Glomerular endothelial cell (primary cell): ENCODE measurements at regions not wholly inside any gene's neighbourhood (a gene's known extent, or its start where the extent isn't known, plus 50 kb on each side); places are given as distances from the start of the nearest gene placed in this dataset.
A peak's percentile ranks its signal among the peaks of the same experiment; 100 is the strongest.
"Not testable (repeated sequence)": the region's sequence is repeated elsewhere in the genome, so short reads cannot be mapped to it uniquely, and the experiment has no call there.

Experiments
- DNase-seq: peaks from one replicate; pipeline ENCODE4 v3.0.0-alpha.2; 2011; ENCODE audit warnings: low read depth, low spot score; ENCODE audit errors: extremely low read depth

DNA sequence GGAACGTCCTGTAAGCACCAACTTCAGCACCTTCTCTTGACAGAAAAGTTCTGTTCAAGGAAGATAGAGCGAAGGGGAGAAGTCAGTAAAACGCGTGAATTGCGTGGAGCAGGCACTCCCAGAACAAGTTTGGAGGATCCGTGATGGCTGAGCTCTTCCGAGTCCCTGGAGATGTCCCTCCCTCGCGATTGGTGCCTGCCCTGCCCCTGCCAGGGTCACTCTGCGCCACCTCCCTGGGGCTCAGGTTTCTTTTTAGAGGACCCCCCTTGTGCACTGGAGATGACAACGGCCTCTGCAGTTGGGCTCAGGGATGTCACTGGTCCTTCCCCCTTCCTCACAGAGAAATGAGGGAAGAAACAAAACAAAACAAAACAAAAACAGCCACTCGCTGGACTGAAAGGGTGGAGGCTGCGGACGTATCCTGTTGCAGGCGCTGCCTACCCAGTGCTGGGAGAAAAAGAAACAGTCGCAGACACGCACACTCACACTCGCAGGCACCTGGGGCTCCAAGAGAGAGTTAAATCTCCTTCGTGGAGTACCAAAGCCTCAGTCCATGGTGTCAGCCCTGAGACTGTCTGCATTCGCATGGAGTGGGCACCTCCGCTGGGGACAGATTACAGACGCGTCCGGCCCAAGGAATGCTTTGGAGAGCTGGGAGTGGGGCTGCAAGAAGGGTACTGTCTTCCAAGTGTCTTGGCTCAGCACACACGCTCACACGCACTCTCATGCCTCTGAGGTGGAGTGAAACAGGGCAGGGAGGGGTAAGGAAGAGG is 512.7 kb downstream of the SLCO4C1 start:
- DNase-seq = no peak

DNA sequence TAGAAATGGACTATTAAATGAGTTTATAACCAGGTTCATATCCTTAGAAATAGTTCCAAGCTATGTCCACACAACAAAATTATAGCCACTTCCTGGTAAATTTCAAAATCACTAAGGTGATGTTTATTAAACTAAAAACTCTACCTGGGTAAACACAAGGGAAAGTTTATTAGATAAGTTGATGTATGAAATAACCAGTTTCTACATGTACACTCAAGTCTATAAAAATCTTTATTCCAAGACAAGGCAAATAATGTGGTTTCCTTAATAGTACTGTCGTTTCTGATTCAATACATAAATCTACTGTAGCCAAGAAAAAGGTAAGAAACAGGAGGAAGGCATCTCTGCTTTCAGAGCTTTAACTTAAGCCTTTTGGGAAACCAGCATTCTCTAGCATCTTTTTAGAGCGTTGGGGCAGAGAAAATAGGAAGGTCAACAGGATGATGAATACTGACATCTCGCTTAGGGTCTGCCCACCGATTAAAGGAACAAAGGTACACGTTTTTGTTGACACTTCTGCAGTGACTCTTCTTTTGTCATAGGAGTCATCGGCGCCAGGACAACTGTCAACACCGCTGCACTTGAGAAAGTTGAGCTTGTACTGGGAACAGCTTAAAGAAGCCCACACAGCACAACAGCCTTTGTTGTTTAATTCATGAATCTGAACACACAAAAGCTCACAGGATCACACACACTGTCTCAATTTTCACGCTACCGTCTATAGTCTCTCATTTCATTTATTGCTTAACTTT is 513.6 kb downstream of the SLCO4C1 start:
- no peak for DNase-seq

DNA sequence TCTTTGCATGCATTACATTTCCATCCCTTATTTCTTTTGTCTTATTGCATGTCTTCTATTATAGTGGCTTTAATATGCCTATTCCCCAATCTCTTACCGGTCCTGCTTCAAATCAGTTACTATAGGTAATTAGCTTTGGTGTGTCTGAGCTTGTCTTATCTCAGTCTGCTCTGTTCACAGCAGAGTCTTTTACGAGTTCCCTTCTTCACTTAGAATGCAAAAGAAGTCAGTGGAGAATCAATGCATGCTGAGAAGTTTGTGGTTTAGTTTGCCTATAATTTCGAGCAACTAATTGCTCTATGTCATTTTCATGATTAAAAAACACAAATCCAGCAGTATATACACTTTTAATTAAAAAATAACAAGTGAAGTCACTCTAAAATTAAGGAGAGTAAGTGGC is 545.0 kb downstream of the SLCO4C1 start:
- no peak for DNase-seq

DNA sequence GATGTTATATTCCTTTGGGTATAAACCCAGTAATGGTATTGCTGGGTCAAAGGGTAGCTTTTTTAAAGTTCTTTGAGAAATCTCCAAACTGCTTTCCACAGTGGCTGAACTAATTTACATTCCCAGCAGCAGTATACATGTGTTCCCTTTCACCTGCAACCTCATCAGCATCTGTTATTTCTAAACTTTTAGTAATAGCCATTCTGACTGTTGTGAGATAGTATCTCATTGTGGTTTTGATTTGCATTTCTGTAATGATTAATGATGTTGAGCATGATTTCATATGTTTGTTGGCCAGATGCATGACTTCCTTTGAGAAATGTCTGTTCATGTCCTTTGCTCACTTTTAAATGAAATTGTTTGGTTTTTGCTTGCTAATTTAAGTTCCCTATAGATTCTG is 553.1 kb downstream of the SLCO4C1 start:
- DNase-seq = not testable (repeated sequence)

DNA sequence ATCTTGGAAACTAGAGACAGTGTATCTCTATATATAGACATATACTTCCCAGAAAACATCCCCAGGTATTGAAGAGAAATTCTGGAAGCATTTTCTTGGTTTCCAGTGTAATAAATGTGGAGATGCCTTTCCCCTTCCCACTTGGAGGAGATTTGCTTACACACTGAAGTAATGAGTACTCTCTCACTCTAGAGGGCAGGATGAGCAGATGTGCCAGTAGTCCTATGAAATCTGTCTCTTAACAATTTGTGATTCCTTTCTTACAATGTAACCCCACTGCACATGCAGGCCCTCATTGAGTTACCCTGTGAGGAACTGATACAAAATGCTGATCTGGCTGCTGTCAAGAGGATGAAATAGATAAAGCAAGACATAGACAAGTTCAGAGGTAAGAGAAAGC is 567.2 kb downstream of the SLCO4C1 start:
- DNase-seq = no peak

DNA sequence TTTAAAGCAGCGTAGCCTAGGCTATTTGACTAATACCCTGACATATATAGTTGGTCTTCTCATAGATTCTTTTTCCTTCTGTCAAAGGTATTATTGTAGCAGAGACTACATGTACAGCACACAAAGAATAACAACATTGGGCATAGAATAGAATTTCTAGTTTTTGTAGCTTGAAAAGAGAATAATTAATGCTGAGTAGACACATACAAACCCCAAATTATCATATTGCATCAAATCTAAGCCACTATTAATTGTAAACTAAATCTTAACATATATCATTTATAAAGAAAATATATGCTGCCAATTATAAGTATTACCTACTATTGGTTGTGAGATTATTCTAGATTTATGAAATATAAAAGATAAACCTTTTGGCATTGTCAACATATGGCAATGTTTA is 574.5 kb downstream of the SLCO4C1 start:
- DNase-seq = no peak

DNA sequence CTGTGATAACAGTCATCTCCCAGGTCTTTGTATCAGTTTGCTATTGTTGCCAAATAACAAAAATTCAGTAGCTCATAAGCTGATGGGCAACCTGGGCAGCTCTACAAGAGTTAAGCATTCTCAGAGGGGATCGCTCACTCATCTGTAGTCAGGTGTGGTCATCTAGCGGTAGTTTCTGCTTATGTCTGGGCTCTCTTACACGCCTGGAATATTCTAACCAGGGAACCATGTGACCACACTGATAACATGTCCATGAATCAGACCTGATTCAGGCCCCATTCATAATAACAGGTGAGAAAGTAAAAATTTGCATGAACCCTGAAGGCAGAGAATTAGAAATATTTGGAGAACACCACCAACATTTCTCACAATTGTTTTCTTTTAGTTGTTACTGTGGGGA is 576.1 kb downstream of the SLCO4C1 start:
- DNase-seq = no peak

DNA sequence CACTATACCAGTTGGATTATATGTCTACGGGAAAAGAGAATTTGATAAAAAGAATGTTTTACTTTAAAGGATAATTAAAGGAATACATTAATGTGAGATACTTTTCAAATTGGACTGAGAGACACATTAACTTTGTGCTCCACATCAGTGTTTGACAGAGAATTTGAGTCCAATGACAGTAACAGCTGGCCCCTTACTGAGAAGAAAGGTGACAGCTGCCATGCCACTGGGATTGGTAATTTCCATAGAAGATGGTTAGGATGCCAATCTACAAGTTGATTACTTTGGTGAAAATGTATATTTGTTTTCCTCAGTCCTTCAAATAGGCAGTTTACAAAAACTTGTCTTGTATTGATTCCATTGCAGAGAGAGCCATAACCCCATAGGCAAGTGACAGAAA is 578.4 kb downstream of the SLCO4C1 start:
- DNase-seq = no peak

DNA sequence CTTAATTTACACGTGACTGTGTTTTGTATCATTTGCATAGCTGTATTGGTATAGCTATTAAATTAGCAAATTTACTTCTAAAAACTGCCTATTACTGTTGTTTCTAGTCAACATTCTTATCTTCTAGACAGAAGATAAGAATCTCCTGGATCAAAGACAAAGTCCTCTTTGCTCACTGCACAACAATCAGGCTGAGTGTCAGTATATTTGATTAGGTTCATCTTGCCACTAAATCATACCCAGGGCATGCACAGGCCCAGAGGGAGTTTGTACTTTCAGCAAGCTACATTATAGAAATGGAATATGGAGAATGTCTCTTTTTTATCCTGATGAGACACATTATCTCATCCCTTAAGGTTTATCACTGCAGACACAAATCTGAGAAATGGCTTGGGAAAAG is 579.1 kb downstream of the SLCO4C1 start:
- DNase-seq = no peak

DNA sequence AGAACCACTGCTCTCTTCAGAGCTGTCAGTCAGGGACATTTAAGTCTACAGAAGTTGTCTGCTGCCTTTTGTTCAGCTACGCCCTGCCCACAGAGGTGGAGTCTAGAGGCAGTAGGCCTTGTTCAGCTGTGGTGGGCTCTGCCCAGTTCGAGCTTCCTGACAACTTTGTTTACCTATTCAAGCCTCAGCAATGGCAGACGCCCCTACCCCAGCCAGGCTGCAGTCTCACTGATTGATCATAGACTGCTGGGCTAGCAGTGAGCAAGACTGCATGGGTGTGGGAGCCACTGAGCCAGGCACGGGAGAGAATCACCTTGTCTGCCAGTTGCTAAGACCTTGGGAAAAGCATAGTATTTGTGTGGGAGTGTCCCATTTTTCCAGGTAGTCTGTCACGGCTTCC is 580.3 kb downstream of the SLCO4C1 start:
- DNase-seq = not testable (repeated sequence)

DNA sequence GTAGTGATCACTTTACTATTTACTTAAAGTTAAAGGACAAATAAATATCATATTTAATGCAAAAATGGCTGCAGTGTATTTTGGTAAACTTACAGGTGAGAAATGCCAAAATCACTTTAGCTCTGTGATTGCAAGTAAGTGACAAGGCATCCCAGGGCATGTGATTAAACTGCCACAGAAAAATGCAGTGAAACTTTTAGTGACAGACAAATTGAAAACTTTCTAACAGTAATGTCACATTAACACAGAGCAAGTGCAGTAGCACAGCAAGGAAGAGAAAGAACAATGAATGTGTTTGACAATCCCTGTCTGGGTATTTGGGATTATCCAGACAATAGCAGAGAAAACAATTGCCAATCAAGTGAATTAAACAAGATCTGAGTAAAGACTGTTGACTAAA is 606.8 kb downstream of the SLCO4C1 start:
- DNase-seq = no peak

DNA sequence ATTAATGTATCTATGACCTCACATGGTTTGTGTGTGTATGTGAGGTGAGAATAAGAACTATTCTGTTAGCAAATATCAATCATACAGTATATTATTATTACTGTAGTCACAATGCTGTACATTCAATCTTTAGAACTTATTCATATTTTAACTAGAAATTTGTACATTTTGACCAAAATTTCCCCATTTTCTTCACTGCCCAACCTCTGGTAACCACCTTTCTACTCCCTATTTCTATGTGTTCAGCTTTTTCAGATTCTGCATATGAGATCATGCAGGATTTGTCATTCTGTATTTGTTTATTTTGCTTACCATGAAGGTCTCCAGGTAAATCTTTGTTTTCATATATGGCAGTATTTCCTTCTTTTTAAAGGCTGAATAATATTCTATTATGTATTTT is 607.9 kb downstream of the SLCO4C1 start:
- no peak for DNase-seq

DNA sequence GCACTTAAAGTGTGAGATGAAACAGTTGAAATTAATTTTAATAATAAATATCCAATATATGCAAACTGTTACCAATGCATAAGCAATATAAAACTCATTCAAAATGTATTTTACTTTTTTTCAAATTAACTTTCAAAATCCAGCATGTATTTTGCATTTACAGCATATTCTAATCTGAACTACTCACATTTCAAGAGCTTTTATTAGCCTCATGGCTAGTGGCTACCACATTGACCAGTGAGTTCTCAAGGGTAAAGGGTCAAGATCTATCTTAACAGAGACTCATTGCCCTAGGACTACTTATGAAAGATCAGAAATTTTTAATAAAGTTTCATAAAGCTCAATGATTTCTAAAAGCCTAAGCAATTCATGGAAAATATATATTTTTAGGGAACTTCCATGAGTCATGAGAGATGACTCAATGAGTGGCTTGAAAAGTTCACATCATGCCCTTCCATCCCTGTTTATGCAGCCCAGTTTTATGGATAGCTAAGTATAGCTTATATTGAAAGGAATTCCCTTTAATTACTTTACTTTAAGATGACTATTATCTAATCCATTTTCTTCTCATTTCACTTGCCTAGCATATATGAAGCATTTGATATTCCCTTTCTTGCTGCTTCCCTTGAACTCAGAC is 608.6 kb downstream of the SLCO4C1 start:
- no peak for DNase-seq

DNA sequence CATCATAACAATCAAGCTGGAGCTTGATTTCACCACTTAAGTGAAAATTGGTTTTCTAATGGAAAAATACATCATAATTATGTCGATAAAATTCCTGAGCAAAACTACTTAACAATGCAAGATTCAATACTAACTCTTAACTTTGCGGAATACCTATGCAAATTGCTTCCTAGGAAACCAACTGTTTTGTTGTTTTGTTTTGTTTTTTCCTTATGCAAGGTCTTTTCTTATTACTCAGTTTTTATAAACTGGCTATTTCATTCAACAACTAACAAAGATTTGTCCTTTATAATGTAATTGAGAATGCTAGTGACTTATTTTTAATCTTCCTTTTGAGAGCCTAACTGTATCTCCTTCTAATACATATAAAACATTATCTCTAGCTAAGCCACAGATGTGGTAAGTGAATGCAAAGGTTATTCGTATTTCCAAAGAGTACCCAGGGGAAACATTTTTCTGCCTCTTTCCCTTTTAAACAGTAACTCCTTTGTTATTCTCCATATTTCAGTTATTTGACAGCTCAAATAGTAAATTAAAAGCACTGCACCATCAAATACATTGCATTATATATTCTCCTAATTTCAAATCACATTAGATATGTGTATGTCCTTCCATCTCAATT is 609.4 kb downstream of the SLCO4C1 start:
- DNase-seq = no peak

DNA sequence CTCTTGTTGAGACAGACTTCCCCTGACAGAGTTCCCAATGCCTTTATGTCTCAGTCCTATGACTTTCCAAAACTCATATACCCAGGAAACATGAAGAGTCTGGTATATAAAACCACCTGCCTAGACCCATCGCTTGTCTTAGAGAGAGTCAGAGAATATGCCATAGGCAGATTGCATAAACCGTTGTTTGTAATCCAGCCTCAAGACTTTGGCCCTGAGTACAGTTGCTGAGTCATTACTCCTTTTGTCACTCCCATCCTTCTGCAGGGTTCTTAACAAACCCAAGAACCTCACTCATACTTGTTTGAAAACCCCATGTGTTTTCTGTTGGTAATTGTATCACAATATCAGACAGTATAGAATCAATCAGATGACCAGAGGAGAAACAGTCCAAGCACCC is 616.3 kb downstream of the SLCO4C1 start:
- no peak for DNase-seq

DNA sequence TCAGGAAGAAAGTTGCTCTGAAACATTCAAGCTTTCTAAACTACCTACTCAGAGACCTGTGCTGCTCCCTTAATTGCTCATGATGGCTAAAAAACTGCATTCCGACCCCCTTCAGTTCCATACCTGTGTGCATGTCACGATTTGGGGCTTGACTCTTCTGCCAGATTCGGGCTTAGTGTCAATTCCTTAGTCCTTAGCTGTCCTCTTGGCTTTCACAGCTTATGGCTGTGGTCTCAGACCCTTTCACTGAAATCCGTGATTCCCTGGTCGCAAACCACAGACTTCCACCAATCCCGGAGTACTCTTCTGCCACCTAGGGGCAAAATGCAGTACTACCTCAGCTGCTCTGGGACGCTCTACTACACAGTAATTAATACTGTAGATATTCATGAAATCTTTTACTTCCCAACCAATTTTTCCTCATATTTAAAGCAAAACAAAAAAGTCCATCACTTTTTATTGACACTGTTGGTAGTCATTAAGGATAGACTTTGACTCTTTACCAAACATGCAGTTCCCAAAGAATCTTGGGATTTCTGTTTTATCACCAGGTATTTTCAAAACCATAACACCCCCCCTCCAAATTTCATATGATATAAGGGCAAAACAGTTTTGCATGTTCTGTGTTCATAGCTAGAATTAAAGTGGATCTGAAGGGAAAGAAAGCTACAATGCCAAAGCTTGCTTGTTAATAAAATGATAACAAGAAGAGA is 617.4 kb downstream of the SLCO4C1 start:
- DNase-seq = peak; percentile 37

DNA sequence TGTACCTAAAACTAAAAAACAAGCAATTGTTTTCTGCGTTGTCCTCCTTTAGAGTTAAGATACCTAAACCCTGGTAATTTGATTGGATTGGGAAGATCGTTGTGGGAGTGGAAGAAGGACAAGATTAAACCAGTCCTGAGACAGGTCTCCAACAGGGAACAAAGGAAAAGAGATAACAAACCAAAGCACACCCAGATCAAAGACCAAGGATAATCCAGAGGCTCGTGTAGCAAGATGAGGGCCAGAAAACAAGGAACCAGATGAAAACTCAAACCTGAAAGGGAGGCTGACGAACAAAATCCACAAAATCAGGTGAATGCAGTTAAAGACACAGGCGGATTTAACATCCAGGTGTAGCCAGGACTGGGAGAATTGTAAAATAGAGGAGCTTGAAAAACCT is 618.1 kb downstream of the SLCO4C1 start:
- DNase-seq = no peak

DNA sequence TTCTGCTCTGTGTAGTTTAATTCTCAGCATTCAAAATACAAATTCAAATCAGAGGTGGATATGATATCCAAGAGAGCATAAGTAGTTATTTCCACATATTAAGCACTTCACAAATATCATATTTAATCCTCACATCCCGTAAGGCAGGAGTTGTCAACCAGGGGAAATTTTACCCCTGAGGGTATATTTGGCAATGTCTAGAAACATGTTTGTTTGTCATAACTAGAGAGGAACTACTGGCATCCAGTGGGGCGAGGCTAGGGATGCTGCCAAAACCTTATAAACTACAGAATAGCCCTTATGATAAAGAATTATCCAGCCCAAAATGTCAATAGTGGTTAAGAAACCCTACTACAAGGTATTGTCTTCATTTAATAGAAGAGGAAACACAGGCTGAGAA is 619.4 kb downstream of the SLCO4C1 start:
- DNase-seq = no peak

DNA sequence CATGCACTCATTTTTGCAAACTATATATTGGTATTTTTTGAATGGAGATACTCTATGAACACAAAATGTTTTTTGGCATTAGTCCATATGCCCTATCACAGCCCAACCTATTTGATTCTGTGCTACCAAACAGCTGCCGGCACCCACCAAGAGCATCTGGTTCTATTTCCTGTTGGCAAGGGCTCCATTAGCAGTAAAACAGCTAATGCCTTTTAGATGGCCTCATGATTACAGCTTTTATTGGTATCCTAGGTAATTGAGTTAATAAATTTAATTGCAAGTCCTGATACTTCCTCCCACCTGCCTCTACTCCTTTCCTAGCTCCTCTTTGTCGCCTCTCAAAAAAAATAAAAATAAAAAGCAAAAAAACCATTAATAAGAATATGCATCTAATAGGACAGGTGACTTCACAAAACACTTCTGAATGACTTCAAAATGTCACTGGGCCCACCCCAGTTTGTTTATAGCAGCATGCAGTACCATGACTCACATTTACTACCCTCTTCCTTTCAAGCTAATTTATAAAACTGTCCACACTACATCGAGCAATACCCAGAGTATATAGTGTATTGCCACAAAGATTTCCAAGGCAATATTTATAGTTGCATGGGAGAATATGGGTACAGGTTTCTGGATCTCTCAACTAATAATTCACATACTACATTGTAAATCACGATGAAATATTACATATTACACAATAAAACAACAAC is 620.4 kb downstream of the SLCO4C1 start:
- DNase-seq = no peak

DNA sequence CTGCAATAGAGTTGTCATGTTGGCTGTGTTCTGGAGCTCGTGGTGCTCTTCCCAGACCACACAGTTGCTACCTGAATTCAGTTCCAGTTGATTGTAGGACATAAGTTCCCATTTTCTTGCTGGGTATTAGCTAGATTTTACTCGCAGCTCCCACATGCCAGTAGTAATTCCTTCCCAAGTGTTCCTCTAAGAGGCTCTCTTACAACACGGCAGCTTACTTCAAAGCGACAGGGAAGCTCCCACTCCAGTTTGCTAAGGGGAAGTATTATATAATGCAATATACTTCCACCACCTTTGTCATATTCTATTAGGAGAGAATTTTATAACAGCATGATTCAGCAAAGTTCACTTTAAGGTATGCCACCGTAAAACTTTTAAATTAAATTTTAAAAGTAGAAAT is 623.0 kb downstream of the SLCO4C1 start:
- DNase-seq = no peak
